ENCODE measurements at regions not wholly inside any gene's neighbourhood (a gene's known extent, or its start where the extent isn't known, plus 50 kb on each side); places are given as distances from the start of the nearest gene placed in this dataset.

DNA sequence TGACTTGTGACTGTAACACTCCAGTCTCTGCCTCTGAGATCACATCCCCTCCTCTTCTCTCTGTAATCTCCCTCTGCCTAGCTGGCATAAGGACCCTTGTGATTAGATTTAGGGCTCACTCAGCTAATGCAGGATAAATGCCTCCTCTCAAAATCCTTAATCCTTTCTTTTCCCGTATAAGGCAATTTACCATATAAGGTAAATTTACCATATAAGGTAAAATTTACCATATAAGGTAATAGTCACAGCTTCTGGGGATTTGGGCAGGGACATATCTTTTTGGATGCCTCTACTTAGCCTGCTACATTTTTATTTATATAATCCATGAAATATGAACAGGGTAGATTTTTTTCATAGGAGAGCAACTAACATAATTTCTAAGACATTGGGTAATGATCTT, 318.0 kb upstream of the PUM3 start:
- no peaks in the 10 kb centered on the region for H3K27me3 ChIP-seq (ENCODE audit: control insufficient read depth in 2 of 2, insufficient read depth in 2 of 2, low read length in 2 of 2)
- no peaks in the 10 kb centered on the region for H3K4me1 ChIP-seq (ENCODE audit: control insufficient read depth in 2 of 2, insufficient read depth in 2 of 2, low read length in 2 of 2)
- no peak overlapping the region for H3K4me3 ChIP-seq (ENCODE audit: low read length)
- H3K27ac Mint-ChIP-seq: no peak overlapping the region
- no peak overlapping the region for H3K4me3 Mint-ChIP-seq
- H3K36me3 ChIP-seq (ENCODE audit: control insufficient read depth in 2 of 3, insufficient read depth in 3 of 3, low read length in 3 of 3): no peaks in the 10 kb centered on the region
- H3K4me1 Mint-ChIP-seq: no peaks in the 10 kb centered on the region
- peaks cover 7 to 51% (median 30%) of the 10 kb centered on the region in 5 donors for H3K27me3 Mint-ChIP-seq
- H3K9me3 ChIP-seq (ENCODE audit: control insufficient read depth in 2 of 3, low read length in 3 of 3): peaks cover 0 to 5% (median 0%) of the 10 kb centered on the region in 3 experiments
- H3K9me3 Mint-ChIP-seq: peaks cover 0 to 4% (median 1%) of the 10 kb centered on the region in 11 donors
- no peaks in the 10 kb centered on the region for H3K36me3 Mint-ChIP-seq
- ChIA-PET POLR2A (no interaction called here), CTCF (no interaction called here)
- intact Hi-C loops (cut with micrococcal nuclease): no loop called here
- ATAC-seq (no peak), DNase-seq (no peak)
- H3K27ac ChIP-seq (ENCODE audit: low read depth, low read length): no peak overlapping the region

- H3K4me1 ChIP-seq (ENCODE audit: control insufficient read depth in 2 of 2, insufficient read depth in 2 of 2, low read length in 2 of 2): no peaks in the 10 kb centered on the region
- no peak overlapping the region for H3K27ac ChIP-seq (ENCODE audit: low read depth, low read length)
- CTCF ChIA-PET: no interaction called here
- peaks cover 0 to 4% (median 0%) of the 10 kb centered on the region in 3 experiments for H3K9me3 ChIP-seq (ENCODE audit: control insufficient read depth in 2 of 3, low read length in 3 of 3)
- no peaks in the 10 kb centered on the region for H3K27me3 ChIP-seq (ENCODE audit: control insufficient read depth in 2 of 2, insufficient read depth in 2 of 2, low read length in 2 of 2)
- Mint-ChIP-seq H3K27ac (no peak overlapping the region), H3K27me3 (peaks cover 2 to 47% (median 23%) of the 10 kb centered on the region in 5 donors), H3K9me3 (peaks cover 0 to 3% (median 0%) of the 10 kb centered on the region in 11 donors), H3K36me3 (no peaks in the 10 kb centered on the region), H3K4me3 (no peak overlapping the region), H3K4me1 (no peaks in the 10 kb centered on the region)
- intact Hi-C loops (cut with micrococcal nuclease): no loop called here
- ATAC-seq (no peak), DNase-seq (no peak)
- no peak overlapping the region for H3K4me3 ChIP-seq (ENCODE audit: low read length)
- POLR2A ChIA-PET: no interaction called here
- no peaks in the 10 kb centered on the region for H3K36me3 ChIP-seq (ENCODE audit: control insufficient read depth in 2 of 3, insufficient read depth in 3 of 3, low read length in 3 of 3)
Measured at GRCh38 chr9:3157011-3157410, 313.1 kb upstream of the PUM3 start.

DNA sequence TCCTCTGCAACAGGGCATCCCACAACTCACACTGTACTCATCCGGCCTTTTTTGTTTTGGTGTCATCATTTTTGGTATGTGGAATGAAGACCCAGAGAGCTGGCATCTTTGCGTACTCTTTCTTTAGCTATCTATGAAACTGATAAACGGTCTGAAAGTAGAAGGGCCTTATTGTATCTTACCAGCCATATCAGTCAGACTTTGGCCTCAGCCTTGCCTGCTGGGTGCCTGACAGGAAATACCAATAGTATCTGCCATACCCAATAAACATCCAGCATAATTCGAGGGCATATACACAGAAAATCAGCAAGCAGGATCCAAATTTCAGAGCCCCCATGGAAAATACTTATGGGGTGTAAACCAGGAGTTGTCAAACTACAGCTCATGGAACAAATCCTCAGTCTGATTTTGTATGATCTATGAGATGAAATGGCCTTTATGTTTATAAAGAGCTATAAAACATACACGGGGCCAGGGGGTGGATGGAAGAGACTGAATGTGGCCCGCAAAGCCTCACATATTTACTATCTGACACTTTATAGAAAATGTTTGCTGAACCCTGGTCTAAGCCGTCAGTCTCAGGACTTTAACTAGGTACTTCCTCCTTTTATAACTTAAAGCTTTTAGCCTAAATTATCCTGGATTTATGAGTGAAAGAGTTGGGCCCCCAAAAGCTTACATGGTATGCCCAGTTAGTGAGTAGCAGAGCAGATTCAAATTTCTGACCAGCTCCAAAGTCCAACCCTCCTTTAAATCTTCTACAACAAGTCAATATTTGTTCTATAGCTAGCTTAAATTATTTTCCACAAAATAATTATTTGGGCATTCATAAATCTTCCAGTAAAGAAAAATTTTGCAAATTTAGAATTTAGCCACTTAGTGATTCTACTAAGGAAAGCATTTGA, 308.0 kb upstream of the PUM3 start:
- Mint-ChIP-seq H3K27me3 (peaks cover 2 to 35% (median 14%) of the 10 kb centered on the region in 5 donors), H3K9me3 (no peaks in the 10 kb centered on the region), H3K27ac (no peak overlapping the region), H3K4me3 (no peak overlapping the region), H3K36me3 (no peaks in the 10 kb centered on the region), H3K4me1 (no peaks in the 10 kb centered on the region)
- H3K4me3 ChIP-seq (ENCODE audit: low read length): no peak overlapping the region
- POLR2A ChIA-PET: no interaction called here
- H3K9me3 ChIP-seq (ENCODE audit: control insufficient read depth in 2 of 3, low read length in 3 of 3): no peaks in the 10 kb centered on the region
- no peaks in the 10 kb centered on the region for H3K36me3 ChIP-seq (ENCODE audit: control insufficient read depth in 2 of 3, insufficient read depth in 3 of 3, low read length in 3 of 3)
- intact Hi-C loops (cut with micrococcal nuclease): no loop called here
- CTCF ChIA-PET: interaction anchor here (0.8 kb wide), 1 partner anchor 19 kb away, joined by 4 read pairs; no protein-coding TSS in a partner anchor
- H3K4me1 ChIP-seq (ENCODE audit: control insufficient read depth in 2 of 2, insufficient read depth in 2 of 2, low read length in 2 of 2): no peaks in the 10 kb centered on the region
- DNase-seq (no peak), ATAC-seq (no peak)
- no peak overlapping the region for H3K27ac ChIP-seq (ENCODE audit: low read depth, low read length)
- no peaks in the 10 kb centered on the region for H3K27me3 ChIP-seq (ENCODE audit: control insufficient read depth in 2 of 2, insufficient read depth in 2 of 2, low read length in 2 of 2)

DNA sequence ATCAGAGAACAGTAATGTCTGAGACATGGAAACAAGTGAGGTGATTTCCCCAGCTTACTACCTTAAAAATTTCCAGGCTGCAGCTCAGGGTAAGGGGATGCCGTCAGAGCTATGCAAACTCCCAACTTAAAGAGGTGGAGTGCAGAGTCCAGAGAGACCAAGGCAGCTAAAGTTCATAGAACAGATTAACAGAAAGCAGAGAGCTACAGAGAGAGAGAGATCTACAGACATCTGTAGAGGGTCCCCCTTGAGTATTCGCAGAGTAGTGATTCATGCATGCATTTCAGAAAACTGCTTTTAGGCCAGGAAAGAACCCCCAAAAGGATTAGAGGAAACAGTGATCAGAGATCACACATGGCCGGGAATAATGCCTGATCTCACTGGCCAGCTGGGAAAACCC, 306.2 kb upstream of the PUM3 start:
- DNase-seq (no peak), ATAC-seq (no peak)
- Histone ChIP-seq H3K27me3 (ENCODE audit: control insufficient read depth in 2 of 2, insufficient read depth in 2 of 2, low read length in 2 of 2) (no peaks in the 10 kb centered on the region), H3K36me3 (ENCODE audit: control insufficient read depth in 2 of 3, insufficient read depth in 3 of 3, low read length in 3 of 3) (no peaks in the 10 kb centered on the region), H3K4me3 (ENCODE audit: low read length) (no peak overlapping the region), H3K9me3 (ENCODE audit: control insufficient read depth in 2 of 3, low read length in 3 of 3) (no peaks in the 10 kb centered on the region), H3K4me1 (ENCODE audit: control insufficient read depth in 2 of 2, insufficient read depth in 2 of 2, low read length in 2 of 2) (no peaks in the 10 kb centered on the region), H3K27ac (ENCODE audit: low read depth, low read length) (no peak overlapping the region)
- no peak overlapping the region for H3K27ac Mint-ChIP-seq
- no peaks in the 10 kb centered on the region for H3K36me3 Mint-ChIP-seq
- no peak overlapping the region for H3K4me3 Mint-ChIP-seq
- peaks cover 0 to 7% (median 0%) of the 10 kb centered on the region in 11 donors for H3K9me3 Mint-ChIP-seq
- POLR2A ChIA-PET: no interaction called here
- H3K27me3 Mint-ChIP-seq: peaks cover 2 to 24% (median 13%) of the 10 kb centered on the region in 5 donors
- intact Hi-C loops (cut with micrococcal nuclease): no loop called here
- no peaks in the 10 kb centered on the region for H3K4me1 Mint-ChIP-seq
- CTCF ChIA-PET: no interaction called here

- no peak overlapping the region for H3K4me3 Mint-ChIP-seq
- DNase-seq (no peak), ATAC-seq (no peak)
- Histone ChIP-seq H3K4me1 (ENCODE audit: control insufficient read depth in 2 of 2, insufficient read depth in 2 of 2, low read length in 2 of 2) (no peaks in the 10 kb centered on the region), H3K27me3 (ENCODE audit: control insufficient read depth in 2 of 2, insufficient read depth in 2 of 2, low read length in 2 of 2) (no peaks in the 10 kb centered on the region), H3K27ac (ENCODE audit: low read depth, low read length) (no peak overlapping the region), H3K4me3 (ENCODE audit: low read length) (no peak overlapping the region), H3K9me3 (ENCODE audit: control insufficient read depth in 2 of 3, low read length in 3 of 3) (no peaks in the 10 kb centered on the region), H3K36me3 (ENCODE audit: control insufficient read depth in 2 of 3, insufficient read depth in 3 of 3, low read length in 3 of 3) (no peaks in the 10 kb centered on the region)
- peaks cover 0 to 16% (median 5%) of the 10 kb centered on the region in 11 donors for H3K9me3 Mint-ChIP-seq
- ChIA-PET POLR2A (no interaction called here), CTCF (no interaction called here)
- no peaks in the 10 kb centered on the region for H3K4me1 Mint-ChIP-seq
- H3K27me3 Mint-ChIP-seq: peaks cover 17 to 34% (median 24%) of the 10 kb centered on the region in 5 donors
- H3K36me3 Mint-ChIP-seq: peaks cover 0 to 3% (median 0%) of the 10 kb centered on the region in 5 donors
- intact Hi-C loops (cut with micrococcal nuclease): no loop called here
- H3K27ac Mint-ChIP-seq: no peak overlapping the region
Measured at GRCh38 chr9:3138231-3139229, 294.6 kb upstream of the PUM3 start.

DNA sequence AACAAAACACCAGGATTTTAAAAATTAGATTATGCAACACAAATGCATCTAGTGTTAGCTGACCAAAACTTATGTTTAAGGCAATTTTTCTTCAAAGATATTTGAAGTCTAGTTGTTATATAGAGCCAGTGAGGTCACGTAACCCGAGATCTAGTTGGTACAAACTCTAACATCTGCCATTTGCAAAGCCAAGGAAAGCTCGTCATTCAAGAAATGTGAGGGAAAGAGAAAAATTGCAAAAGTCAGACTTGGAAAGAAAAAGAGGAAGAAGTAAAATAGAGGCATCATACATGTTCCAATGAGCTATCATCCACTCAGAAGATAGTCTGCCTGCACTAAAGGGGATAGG, 293.4 kb upstream of the PUM3 start:
- Histone ChIP-seq H3K4me1 (ENCODE audit: control insufficient read depth in 2 of 2, insufficient read depth in 2 of 2, low read length in 2 of 2) (no peaks in the 10 kb centered on the region), H3K36me3 (ENCODE audit: control insufficient read depth in 2 of 3, insufficient read depth in 3 of 3, low read length in 3 of 3) (no peaks in the 10 kb centered on the region), H3K4me3 (ENCODE audit: low read length) (no peak overlapping the region), H3K27ac (ENCODE audit: low read depth, low read length) (no peak overlapping the region), H3K9me3 (ENCODE audit: control insufficient read depth in 2 of 3, low read length in 3 of 3) (no peaks in the 10 kb centered on the region), H3K27me3 (ENCODE audit: control insufficient read depth in 2 of 2, insufficient read depth in 2 of 2, low read length in 2 of 2) (no peaks in the 10 kb centered on the region)
- intact Hi-C loops (cut with micrococcal nuclease): no loop called here
- Mint-ChIP-seq H3K4me1 (no peaks in the 10 kb centered on the region), H3K27ac (no peak overlapping the region), H3K4me3 (no peak overlapping the region), H3K9me3 (peaks cover 0 to 9% (median 1%) of the 10 kb centered on the region in 11 donors), H3K36me3 (no peaks in the 10 kb centered on the region), H3K27me3 (peaks cover 17 to 39% (median 28%) of the 10 kb centered on the region in 5 donors)
- POLR2A ChIA-PET: no interaction called here
- CTCF ChIA-PET: no interaction called here
- no peak for DNase-seq
- ATAC-seq: no peak

Measured in naive thymus-derived CD4-positive, alpha-beta T cell (primary cell).